SK-N-SH (cell line): ENCODE measurements at regions not wholly inside any gene's neighbourhood (a gene's known extent, or its start where the extent isn't known, plus 50 kb on each side); places are given as distances from the start of the nearest gene placed in this dataset.
A peak's percentile ranks its signal among the peaks of the same experiment; 100 is the strongest.

Source experiments
- CTCF ChIA-PET: fragments of 300-600, 350-600 bp; formaldehyde crosslinking; extraction: SDS; loops from one replicate; lab custom pipeline; 2021; lab: Yijun Ruan, JAX
- POLR2A ChIA-PET: fragments of 350-600 bp; sonication (Branson Sonifier 250); formaldehyde crosslinking; extraction: SDS; loops from one replicate; lab custom pipeline; 2020; ENCODE audit warnings: antibody characterized with exemption, inconsistent platforms; lab: Yijun Ruan, JAX
- DNase-seq: peaks from one replicate; pipeline ENCODE4 v3.0.0; 2012
- H2AFZ ChIP-seq: fragments of 200-600 bp; sonication (generic); 2 replicates; pipeline ENCODE4 v1.8.1; 2016; ENCODE audit warnings: antibody characterized with exemption, mild to moderate bottlenecking, low read depth
- H3F3A ChIP-seq: fragments of 200-600 bp; sonication (generic); replicated peaks from 2 replicates; pipeline ENCODE3; 2016; ENCODE audit warnings: antibody characterized with exemption, mild to moderate bottlenecking; ENCODE audit not compliant: insufficient read depth
- H3K27ac ChIP-seq, 2 experiments: fragments of 200-500 bp in 1 of 2; fragments of 200-600 bp in 1 of 2; sonication (Bioruptor generic) in 1 of 2; sonication (generic), shearing (Covaris generic) in 1 of 2; 2 replicates each; pipeline versions ENCODE4 v1.5.1 to v1.6.1; 2014 to 2016; ENCODE audit warnings: low read depth in 2 of 2, inconsistent platforms in 1 of 2, low read length in 1 of 2, mild to moderate bottlenecking in 1 of 2, mixed read lengths in 1 of 2
- H3K27me3 ChIP-seq: fragments of 200-600 bp; sonication (generic), shearing (Covaris generic); 2 replicates; pipeline ENCODE4 v1.6.1; 2016; ENCODE audit warnings: mixed run types; ENCODE audit not compliant: insufficient read depth
- H3K36me3 ChIP-seq, 2 experiments: fragments of 200-500 bp in 1 of 2; fragments of 200-600 bp in 1 of 2; sonication (Bioruptor generic) in 1 of 2; sonication (generic) in 1 of 2; replicated peaks in 1 of 2; 2 replicates each; pipeline versions ENCODE3 to v1.5.1; 2014 to 2016; ENCODE audit warnings: low read length in 1 of 2, mild to moderate bottlenecking in 1 of 2; ENCODE audit not compliant: insufficient read depth in 2 of 2, control insufficient read depth in 1 of 2
- H3K4me1 ChIP-seq, 2 experiments: fragments of 200-500 bp in 1 of 2; fragments of 200-600 bp in 1 of 2; sonication (Bioruptor generic) in 1 of 2; sonication (generic), shearing (Covaris generic) in 1 of 2; 2 replicates each; pipeline versions ENCODE4 v1.5.1 to v1.6.1; 2014 to 2016; ENCODE audit warnings: low read depth in 1 of 2, low read length in 1 of 2, mixed run types in 1 of 2; ENCODE audit not compliant: insufficient read depth in 2 of 2, control insufficient read depth in 1 of 2
- H3K4me2 ChIP-seq: fragments of 200-600 bp; sonication (generic), shearing (Covaris generic); 2 replicates; pipeline ENCODE4 v1.6.1; 2017; ENCODE audit warnings: mixed run types
- H3K4me3 ChIP-seq, 2 experiments: fragments of 200-500 bp in 1 of 2; fragments of 200-600 bp in 1 of 2; sonication (Bioruptor generic) in 1 of 2; sonication (generic), shearing (Covaris generic) in 1 of 2; 2 replicates each; pipeline versions ENCODE4 v1.5.1 to v1.8.1; 2014 to 2016; ENCODE audit warnings: low read depth in 2 of 2, inconsistent platforms in 1 of 2, low read length in 1 of 2, mild to moderate bottlenecking in 1 of 2, mixed read lengths in 1 of 2, moderate library complexity in 1 of 2
- H3K79me2 ChIP-seq: fragments of 200-600 bp; sonication (generic); 2 replicates; pipeline ENCODE4 v1.8.1; 2017; ENCODE audit warnings: mild to moderate bottlenecking; ENCODE audit not compliant: insufficient read depth
- H3K9ac ChIP-seq: fragments of 200-600 bp; sonication (generic); 2 replicates; pipeline ENCODE4 v1.6.1; 2017; ENCODE audit warnings: mixed run types
- H3K9me2 ChIP-seq: fragments of 200-600 bp; sonication (generic); 2 replicates; pipeline ENCODE4 v1.6.1; 2017; ENCODE audit warnings: mixed run types
- H3K9me3 ChIP-seq: fragments of 200-600 bp; sonication (generic); 2 replicates; pipeline ENCODE4 v1.6.1; 2017; ENCODE audit warnings: mixed run types, mild to moderate bottlenecking, moderate library complexity
- H4K20me1 ChIP-seq: fragments of 200-600 bp; sonication (generic); 2 replicates; pipeline ENCODE4 v1.6.1; 2017; ENCODE audit warnings: mild to moderate bottlenecking, mixed run types; ENCODE audit not compliant: insufficient read depth
- ELF1 ChIP-seq: IDR thresholded peaks from 2 replicates; pipeline ENCODE4 v1.4.0; 2012
- EP300 ChIP-seq, 2 experiments: IDR thresholded peaks; 2 replicates each; pipeline versions ENCODE4 v1.4.0 to v1.6.1; 2012; ENCODE audit warnings: borderline replicate concordance in 1 of 2, low read depth in 1 of 2, low read length in 1 of 2
- EZH2phosphoT487 ChIP-seq: fragments of 200-600 bp; sonication (generic); IDR thresholded peaks from 2 replicates; pipeline ENCODE4 v1.6.1; 2017; ENCODE audit warnings: low read depth, mixed run types, mild to moderate bottlenecking, antibody characterized with exemption, moderate library complexity, borderline replicate concordance
- FOXJ3 ChIP-seq: sonication (generic); formaldehyde crosslinking; IDR thresholded peaks from 2 replicates; pipeline ENCODE4 v1.5.1; 2020; ENCODE audit warnings: mild to moderate bottlenecking, missing genetic modification reagents
- FOXM1 ChIP-seq: IDR thresholded peaks from 2 replicates; pipeline ENCODE4 v1.4.0; 2012; ENCODE audit warnings: low read depth, mild to moderate bottlenecking
- GABPA ChIP-seq: IDR thresholded peaks from 2 replicates; pipeline ENCODE4 v1.4.0; 2012; ENCODE audit warnings: low read depth, mild to moderate bottlenecking
- GATA2 ChIP-seq: sonication (generic); formaldehyde crosslinking; IDR thresholded peaks from 2 replicates; pipeline ENCODE4 v1.5.0; 2020; ENCODE audit warnings: mild to moderate bottlenecking, missing genetic modification reagents
- MXI1 ChIP-seq: IDR thresholded peaks from 2 replicates; pipeline ENCODE4 v1.6.1; 2012; ENCODE audit warnings: mild to moderate bottlenecking, low read depth, low read length, improper control_type of control experiment
- NFIC ChIP-seq: IDR thresholded peaks from 2 replicates; pipeline ENCODE4 v1.4.0; 2012; ENCODE audit warnings: borderline replicate concordance
- POLR2AphosphoS5 ChIP-seq: IDR thresholded peaks from 2 replicates; pipeline ENCODE4 v1.6.1; 2012; ENCODE audit warnings: low read depth, low read length
- SMC3 ChIP-seq: IDR thresholded peaks from 2 replicates; pipeline ENCODE4 v1.6.1; 2012; ENCODE audit warnings: low read depth, low read length, improper control_type of control experiment
- TCF12 ChIP-seq: IDR thresholded peaks from 2 replicates; pipeline ENCODE4 v1.4.0; 2012
- WGBS: methylation state at CpG from one replicate; pipeline ENCODE4 v1.1.6; 2017; ENCODE audit warnings: low lambda C conversion rate; 5-methylcytosine and 5-hydroxymethylcytosine counted together
- TF ChIP-seq, protein P1 (sequence below): IDR thresholded peaks from 2 replicates; pipeline ENCODE4; 2012
- TF ChIP-seq, protein P2 (sequence below): IDR thresholded peaks from 2 replicates; pipeline ENCODE4 v1.4.0; 2012; ENCODE audit warnings: low read depth, borderline replicate concordance
- TF ChIP-seq, protein P3 (sequence below): IDR thresholded peaks from 2 replicates; pipeline ENCODE4 v1.4.0; 2012; ENCODE audit warnings: low read depth, borderline replicate concordance
- TF ChIP-seq, protein P4 (sequence below): fragments of 200-600 bp; sonication (generic); IDR thresholded peaks from 2 replicates; pipeline ENCODE4 v1.6.1; 2017; ENCODE audit warnings: antibody characterized with exemption, mild to moderate bottlenecking, moderate library complexity

DNA sequence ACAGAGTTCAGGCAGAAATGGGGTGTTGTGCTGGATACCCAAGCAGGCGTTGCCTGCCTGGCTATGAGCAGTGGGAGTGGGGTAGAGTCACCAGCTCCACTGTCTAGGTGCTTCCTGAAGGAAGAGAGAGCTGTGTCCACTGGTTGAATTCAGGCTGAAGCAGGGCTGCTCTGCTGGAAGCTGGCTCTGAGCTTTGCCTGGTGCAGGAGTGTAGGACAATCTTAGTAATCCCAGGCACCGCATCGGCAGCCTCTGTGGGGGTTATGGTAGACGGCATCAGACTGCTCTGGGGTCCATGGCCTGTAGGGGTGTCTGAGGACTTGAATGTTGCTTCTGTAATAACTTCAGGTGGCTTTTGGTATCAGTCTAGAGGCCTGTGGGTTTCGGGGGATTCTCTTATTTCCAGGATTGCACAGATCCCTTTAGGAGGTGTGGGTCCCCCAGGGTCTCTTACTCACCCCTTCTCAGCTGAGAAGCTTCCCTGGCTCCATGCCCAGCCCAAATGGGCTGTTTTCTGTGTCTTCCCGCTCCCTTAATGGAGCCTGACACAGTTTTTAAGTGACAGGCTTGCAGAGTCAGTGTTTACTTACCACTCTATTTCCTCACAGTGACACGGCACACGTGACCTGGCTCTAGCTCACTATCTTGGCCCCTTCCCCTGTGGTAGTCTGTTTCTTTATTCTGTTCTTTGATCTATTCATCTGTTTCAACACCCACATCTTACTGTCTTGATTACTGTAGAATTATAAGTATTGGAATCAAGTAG lies 644.3 kb downstream of the CBLN2 start:
- Histone ChIP-seq H3K79me2 (no peaks in the 10 kb centered on the region), H3K36me3 (no peaks in the 10 kb centered on the region), H4K20me1 (no peaks in the 10 kb centered on the region), H3K9ac (no peak overlapping the region), H3K4me1 (peaks cover 0 to 18% of the 10 kb centered on the region in 2 experiments; a peak in 2 of 4 replicates)
- POLR2A ChIA-PET: no interaction called here
- TF ChIP-seq, protein P1, sequence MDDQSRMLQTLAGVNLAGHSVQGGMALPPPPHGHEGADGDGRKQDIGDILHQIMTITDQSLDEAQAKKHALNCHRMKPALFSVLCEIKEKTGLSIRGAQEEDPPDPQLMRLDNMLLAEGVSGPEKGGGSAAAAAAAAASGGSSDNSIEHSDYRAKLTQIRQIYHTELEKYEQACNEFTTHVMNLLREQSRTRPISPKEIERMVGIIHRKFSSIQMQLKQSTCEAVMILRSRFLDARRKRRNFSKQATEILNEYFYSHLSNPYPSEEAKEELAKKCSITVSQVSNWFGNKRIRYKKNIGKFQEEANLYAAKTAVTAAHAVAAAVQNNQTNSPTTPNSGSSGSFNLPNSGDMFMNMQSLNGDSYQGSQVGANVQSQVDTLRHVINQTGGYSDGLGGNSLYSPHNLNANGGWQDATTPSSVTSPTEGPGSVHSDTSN: no peak
- no peak for TF ChIP-seq TCF12
- TF ChIP-seq, protein P2, sequence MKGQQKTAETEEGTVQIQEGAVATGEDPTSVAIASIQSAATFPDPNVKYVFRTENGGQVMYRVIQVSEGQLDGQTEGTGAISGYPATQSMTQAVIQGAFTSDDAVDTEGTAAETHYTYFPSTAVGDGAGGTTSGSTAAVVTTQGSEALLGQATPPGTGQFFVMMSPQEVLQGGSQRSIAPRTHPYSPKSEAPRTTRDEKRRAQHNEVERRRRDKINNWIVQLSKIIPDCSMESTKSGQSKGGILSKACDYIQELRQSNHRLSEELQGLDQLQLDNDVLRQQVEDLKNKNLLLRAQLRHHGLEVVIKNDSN: peak; percentile 26; the same call in 1 of the 2 replicates
- TF ChIP-seq GABPA: no peak
- peak in 1 of 2 experiments; percentile 43; a peak in 1 of 4 replicates for TF ChIP-seq EP300 (IDR thresholded peaks at IDR 0.05; ENCODE audit: borderline replicate concordance in 1 of 2, low read depth in 1 of 2, low read length in 1 of 2)
- peak; percentile 32; the same call in 1 of the 2 replicates for TF ChIP-seq FOXJ3 (CRISPR knock-in tag)
- TF ChIP-seq FOXM1: no peak
- TF ChIP-seq, protein P3, sequence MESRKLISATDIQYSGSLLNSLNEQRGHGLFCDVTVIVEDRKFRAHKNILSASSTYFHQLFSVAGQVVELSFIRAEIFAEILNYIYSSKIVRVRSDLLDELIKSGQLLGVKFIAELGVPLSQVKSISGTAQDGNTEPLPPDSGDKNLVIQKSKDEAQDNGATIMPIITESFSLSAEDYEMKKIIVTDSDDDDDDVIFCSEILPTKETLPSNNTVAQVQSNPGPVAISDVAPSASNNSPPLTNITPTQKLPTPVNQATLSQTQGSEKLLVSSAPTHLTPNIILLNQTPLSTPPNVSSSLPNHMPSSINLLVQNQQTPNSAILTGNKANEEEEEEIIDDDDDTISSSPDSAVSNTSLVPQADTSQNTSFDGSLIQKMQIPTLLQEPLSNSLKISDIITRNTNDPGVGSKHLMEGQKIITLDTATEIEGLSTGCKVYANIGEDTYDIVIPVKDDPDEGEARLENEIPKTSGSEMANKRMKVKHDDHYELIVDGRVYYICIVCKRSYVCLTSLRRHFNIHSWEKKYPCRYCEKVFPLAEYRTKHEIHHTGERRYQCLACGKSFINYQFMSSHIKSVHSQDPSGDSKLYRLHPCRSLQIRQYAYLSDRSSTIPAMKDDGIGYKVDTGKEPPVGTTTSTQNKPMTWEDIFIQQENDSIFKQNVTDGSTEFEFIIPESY: no peak
- TF ChIP-seq MXI1: peak; percentile 56; the same call in 1 of the 2 replicates
- TF ChIP-seq, all 33 proteins: peak for 4
- Histone ChIP-seq H3K27ac (peak overlapping the region in 1 of 2 experiments; percentile 67; a peak in 2 of 4 replicates), H3K27me3 (no peaks in the 10 kb centered on the region), H2AFZ (no peak overlapping the region; the same call in 1 of the 2 replicates), H3K9me3 (no peaks in the 10 kb centered on the region), H3K9me2 (no peaks in the 10 kb centered on the region), H3K4me2 (no peak overlapping the region), H3F3A (no peaks in the 10 kb centered on the region), H3K4me3 (no peak overlapping the region)
- CTCF ChIA-PET: no interaction called here
- WGBS: 16% methylated on average over 6 of the region's 8 CpGs
- peak; percentile 14 for DNase-seq

DNA sequence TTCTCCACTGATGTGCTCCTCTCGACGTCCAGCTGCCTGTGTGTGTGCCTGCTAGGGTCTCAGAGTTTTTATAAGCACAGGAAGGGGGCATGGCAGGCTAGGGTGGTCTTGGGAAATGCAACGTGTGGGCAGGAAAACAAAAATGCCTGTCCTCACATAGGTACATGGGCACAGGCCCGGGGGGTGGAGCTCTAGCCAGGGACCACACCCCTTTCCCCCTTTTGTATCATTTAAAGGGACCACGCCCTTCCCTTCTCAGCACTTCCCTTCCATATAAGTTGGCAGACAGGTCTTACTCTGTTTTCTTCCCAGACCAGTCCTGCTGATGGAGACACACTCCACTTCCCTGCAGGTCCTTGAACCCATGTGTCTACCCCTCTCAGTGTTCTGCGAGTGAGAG lies 645.0 kb downstream of the CBLN2 start:
- ChIA-PET CTCF (no interaction called here), POLR2A (no interaction called here)
- Histone ChIP-seq H3K27ac (no peak overlapping the region; a peak in 1 of 4 replicates), H3K9me2 (no peaks in the 10 kb centered on the region), H3K27me3 (no peaks in the 10 kb centered on the region), H2AFZ (no peak overlapping the region), H3K9me3 (no peaks in the 10 kb centered on the region), H3K4me1 (peaks cover 0 to 18% of the 10 kb centered on the region in 2 experiments; a peak in 2 of 4 replicates), H3K4me3 (no peak overlapping the region), H3K36me3 (no peaks in the 10 kb centered on the region), H3K9ac (no peak overlapping the region), H3K4me2 (no peak overlapping the region), H4K20me1 (no peaks in the 10 kb centered on the region), H3F3A (no peaks in the 10 kb centered on the region), H3K79me2 (no peaks in the 10 kb centered on the region)
- 46% methylated on average over 6 of the region's 6 CpGs for WGBS
- DNase-seq: no peak
- TF ChIP-seq, protein P1: no peak
- TF ChIP-seq EZH2phosphoT487: no peak
- no peak for TF ChIP-seq GATA2 (CRISPR knock-in tag)
- TF ChIP-seq MXI1: no peak
- no peak for TF ChIP-seq EP300 (IDR thresholded peaks at IDR 0.05; ENCODE audit: borderline replicate concordance in 1 of 2, low read depth in 1 of 2, low read length in 1 of 2)
- TF ChIP-seq SMC3: no peak
- no peak for TF ChIP-seq TCF12
- no peak for TF ChIP-seq NFIC
- TF ChIP-seq, protein P3: no peak
- no peak for TF ChIP-seq POLR2AphosphoS5
- no peak for TF ChIP-seq ELF1
- TF ChIP-seq, protein P4, sequence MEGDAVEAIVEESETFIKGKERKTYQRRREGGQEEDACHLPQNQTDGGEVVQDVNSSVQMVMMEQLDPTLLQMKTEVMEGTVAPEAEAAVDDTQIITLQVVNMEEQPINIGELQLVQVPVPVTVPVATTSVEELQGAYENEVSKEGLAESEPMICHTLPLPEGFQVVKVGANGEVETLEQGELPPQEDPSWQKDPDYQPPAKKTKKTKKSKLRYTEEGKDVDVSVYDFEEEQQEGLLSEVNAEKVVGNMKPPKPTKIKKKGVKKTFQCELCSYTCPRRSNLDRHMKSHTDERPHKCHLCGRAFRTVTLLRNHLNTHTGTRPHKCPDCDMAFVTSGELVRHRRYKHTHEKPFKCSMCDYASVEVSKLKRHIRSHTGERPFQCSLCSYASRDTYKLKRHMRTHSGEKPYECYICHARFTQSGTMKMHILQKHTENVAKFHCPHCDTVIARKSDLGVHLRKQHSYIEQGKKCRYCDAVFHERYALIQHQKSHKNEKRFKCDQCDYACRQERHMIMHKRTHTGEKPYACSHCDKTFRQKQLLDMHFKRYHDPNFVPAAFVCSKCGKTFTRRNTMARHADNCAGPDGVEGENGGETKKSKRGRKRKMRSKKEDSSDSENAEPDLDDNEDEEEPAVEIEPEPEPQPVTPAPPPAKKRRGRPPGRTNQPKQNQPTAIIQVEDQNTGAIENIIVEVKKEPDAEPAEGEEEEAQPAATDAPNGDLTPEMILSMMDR: no peak
